ENCODE measurements at regions not wholly inside any gene's neighbourhood (a gene's known extent, or its start where the extent isn't known, plus 50 kb on each side); places are given as distances from the start of the nearest gene placed in this dataset.

DNA sequence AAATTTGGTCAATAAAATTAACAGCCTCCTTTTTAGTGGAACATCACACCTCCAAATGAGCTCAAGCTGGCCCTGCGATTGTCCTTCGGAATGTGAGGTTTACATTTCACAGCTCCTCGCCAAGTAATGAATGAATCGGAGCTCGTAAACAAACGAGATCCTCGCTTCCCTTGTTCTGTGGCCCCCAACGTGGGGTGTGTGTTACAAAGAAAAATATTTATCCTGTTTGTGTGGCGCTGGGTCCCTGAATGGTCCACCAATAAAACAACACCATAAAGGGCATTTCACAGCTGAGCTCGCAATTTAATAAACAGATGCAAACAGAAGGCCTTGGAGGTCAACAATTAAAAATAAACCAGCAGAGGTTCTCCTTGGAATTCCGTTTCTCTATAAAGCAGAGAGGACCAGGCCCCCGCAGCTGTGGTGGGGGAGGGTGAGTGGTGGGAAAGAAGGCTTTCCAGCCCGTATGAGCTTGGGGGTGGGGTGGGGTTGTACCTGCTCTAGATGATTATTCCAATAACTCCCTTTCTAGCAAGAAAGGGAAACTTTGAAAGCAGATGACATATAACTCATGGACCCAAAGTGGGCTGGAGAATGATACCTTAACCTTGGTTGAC lies 393.9 kb upstream of the SALL1 start:
- no peak overlapping the region for H3K27ac ChIP-seq (ENCODE audit: low read depth, low read length)
- no peaks in the 10 kb centered on the region for H3K36me3 ChIP-seq (ENCODE audit: control insufficient read depth, insufficient read depth, low read length)
- H3K27me3 ChIP-seq (ENCODE audit: control insufficient read depth, insufficient read depth, low read length) = no peaks in the 10 kb centered on the region
- 41% methylated on average over 7 of the region's 13 CpGs for WGBS (ENCODE audit: insufficient coverage)
- peak in 2 of 6 donors; percentile 27 to 53 for DNase-seq (ENCODE audit: low read depth in 4 of 6, low spot score in 6 of 6)
- H3K9me3 ChIP-seq (ENCODE audit: control insufficient read depth, insufficient read depth, low read length) = no peaks in the 10 kb centered on the region
- peaks cover 31% of the 10 kb centered on the region for H3K4me1 ChIP-seq (ENCODE audit: control insufficient read depth, insufficient read depth, low read length)
- H3K4me3 ChIP-seq (ENCODE audit: low read depth, low read length) = no peak overlapping the region

DNA sequence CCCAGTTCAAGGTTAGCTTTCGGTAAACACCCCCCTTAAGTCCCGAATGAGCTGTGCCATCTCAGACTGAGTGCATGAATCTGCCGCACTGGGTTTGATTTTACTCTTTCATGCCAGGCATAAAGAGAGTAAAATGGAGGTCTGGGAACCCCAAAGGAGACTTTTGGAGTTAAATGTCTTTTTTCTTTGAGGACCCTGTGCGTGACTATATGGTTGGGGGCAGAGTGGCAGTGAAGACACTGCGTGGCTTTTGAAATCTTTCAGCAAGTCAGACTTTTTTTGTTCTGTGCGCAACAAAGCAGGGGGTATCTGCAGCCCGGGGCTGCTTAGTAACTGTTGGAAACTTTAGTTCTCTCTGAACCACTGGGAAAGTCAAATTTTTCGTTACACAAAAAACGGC lies 392.9 kb upstream of the SALL1 start:
- peak in 2 of 6 donors; percentile 23 to 65 for DNase-seq (ENCODE audit: low read depth in 4 of 6, low spot score in 6 of 6)
- peak overlapping the region; percentile 57 for H3K27ac ChIP-seq (ENCODE audit: low read depth, low read length)
- H3K9me3 ChIP-seq (ENCODE audit: control insufficient read depth, insufficient read depth, low read length) = no peaks in the 10 kb centered on the region
- no peaks in the 10 kb centered on the region for H3K27me3 ChIP-seq (ENCODE audit: control insufficient read depth, insufficient read depth, low read length)
- 42% methylated on average over 8 of the region's 9 CpGs for WGBS (ENCODE audit: insufficient coverage)
- no peak overlapping the region for H3K4me3 ChIP-seq (ENCODE audit: low read depth, low read length)
- H3K4me1 ChIP-seq (ENCODE audit: control insufficient read depth, insufficient read depth, low read length) = peaks cover 40% of the 10 kb centered on the region
- no peaks in the 10 kb centered on the region for H3K36me3 ChIP-seq (ENCODE audit: control insufficient read depth, insufficient read depth, low read length)

DNA sequence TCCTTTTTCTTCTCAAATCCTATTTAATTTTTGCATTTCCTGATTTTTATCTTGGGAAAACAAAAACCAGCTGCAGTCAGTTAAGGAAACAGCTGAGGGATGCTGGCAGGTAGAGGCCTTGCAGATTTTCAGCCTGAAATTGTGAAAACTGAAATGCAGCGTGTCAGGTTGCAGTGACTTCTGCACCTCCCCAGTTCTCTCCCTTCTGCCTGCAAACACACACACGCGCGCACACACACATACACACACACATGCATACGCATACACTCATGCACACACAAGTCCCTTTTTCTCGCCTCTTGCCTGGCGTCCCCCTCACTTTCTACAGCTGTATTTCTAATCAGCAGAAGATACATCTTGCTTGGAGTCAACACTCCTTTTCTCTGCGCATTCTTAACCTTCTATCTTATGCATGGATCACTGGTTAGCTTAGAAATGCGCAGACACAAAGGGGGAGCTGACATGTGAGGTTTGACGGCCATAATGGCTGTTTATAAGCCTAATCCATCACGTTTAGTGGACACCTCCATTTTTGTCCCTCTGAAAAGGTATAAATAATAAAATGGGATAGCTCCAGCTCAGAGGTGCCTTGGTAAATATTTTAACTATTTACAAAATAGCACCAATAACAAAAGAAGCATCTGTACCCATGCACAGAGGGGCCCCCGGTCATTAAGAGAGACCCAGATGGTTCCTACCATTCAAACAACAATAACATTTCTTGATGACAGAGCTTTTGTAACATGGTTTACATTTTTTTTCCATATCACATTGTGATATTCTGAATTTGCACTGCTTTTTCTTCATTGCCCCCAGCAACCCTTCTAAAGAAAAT lies 392.1 kb upstream of the SALL1 start:
- 29% methylated on average over 7 of the region's 12 CpGs for WGBS (ENCODE audit: insufficient coverage)
- Histone ChIP-seq H3K27me3 (ENCODE audit: control insufficient read depth, insufficient read depth, low read length) (no peaks in the 10 kb centered on the region), H3K9me3 (ENCODE audit: control insufficient read depth, insufficient read depth, low read length) (no peaks in the 10 kb centered on the region), H3K4me3 (ENCODE audit: low read depth, low read length) (no peak overlapping the region), H3K36me3 (ENCODE audit: control insufficient read depth, insufficient read depth, low read length) (no peaks in the 10 kb centered on the region), H3K27ac (ENCODE audit: low read depth, low read length) (peak overlapping the region; percentile 57), H3K4me1 (ENCODE audit: control insufficient read depth, insufficient read depth, low read length) (peaks cover 43% of the 10 kb centered on the region)
- DNase-seq (ENCODE audit: low read depth in 4 of 6, low spot score in 6 of 6) = peak in 2 of 6 donors; percentile 53 to 84

DNA sequence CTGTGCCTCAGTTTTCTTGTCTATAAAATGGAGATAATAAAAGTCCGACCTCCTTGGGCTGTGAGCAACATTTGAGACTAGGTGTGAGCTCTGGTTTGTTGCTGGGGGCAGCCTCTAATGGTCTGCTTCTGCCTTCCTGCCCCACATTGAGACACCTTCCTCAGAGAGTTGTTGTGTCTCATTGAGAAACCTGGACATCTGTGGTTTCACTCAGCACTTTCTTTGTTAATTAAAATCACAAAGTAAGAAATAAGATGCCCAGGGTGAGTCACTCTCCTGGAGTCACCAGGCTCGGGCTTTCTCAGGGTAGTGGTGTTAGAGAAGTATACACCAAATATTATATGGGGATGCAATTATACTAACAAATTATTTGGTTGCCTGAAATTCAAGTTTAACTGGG lies 389.2 kb upstream of the SALL1 start:
- H3K4me1 ChIP-seq (ENCODE audit: control insufficient read depth, insufficient read depth, low read length) = peaks cover 53% of the 10 kb centered on the region
- WGBS (ENCODE audit: insufficient coverage) = no CpG with 5 or more reads among the region's 2 CpGs
- H3K4me3 ChIP-seq (ENCODE audit: low read depth, low read length) = no peak overlapping the region
- no peak for DNase-seq (ENCODE audit: low read depth in 4 of 6, low spot score in 6 of 6)
- no peaks in the 10 kb centered on the region for H3K9me3 ChIP-seq (ENCODE audit: control insufficient read depth, insufficient read depth, low read length)
- no peak overlapping the region for H3K27ac ChIP-seq (ENCODE audit: low read depth, low read length)
- no peaks in the 10 kb centered on the region for H3K27me3 ChIP-seq (ENCODE audit: control insufficient read depth, insufficient read depth, low read length)
- H3K36me3 ChIP-seq (ENCODE audit: control insufficient read depth, insufficient read depth, low read length) = no peaks in the 10 kb centered on the region

DNA sequence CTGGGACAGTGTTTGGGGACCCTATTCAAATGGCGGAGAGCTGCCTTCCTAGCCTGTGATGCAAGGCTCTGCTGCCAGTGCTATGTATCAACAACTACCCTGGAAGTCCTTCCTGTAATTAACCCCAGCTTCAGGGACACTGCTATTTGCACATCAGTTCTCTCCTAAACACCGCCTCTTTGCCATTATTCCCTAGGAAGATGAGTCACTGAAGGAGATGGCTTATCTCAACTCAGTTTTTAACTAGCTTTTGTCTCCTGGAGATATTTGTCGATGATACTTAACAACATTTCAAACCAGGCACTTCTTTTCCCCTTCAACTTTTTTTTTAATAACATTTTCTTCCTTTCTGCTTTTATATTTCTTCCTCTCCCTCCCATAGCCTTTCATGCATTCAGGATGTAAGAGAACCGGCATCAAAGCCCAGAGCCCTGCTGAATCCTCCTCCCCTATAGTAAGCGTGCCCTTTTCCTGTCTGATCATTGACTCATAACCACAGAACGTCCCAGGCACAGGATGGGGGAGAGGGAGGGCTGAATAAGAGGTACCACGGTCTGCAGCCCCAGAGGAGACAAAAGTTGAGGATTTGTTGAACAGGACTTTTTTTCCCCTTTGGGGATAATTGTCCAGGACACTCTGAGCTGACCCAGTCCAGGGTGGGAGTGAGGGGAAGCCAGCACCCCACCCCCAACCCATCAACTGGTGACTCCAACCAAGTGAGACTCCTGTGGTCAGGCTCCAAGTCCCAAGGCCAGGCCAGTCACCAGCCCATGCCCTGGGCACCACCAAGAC lies 387.8 kb upstream of the SALL1 start:
- H3K36me3 ChIP-seq (ENCODE audit: control insufficient read depth, insufficient read depth, low read length) = no peaks in the 10 kb centered on the region
- H3K9me3 ChIP-seq (ENCODE audit: control insufficient read depth, insufficient read depth, low read length) = no peaks in the 10 kb centered on the region
- no peak for DNase-seq (ENCODE audit: low read depth in 4 of 6, low spot score in 6 of 6)
- H3K27ac ChIP-seq (ENCODE audit: low read depth, low read length) = no peak overlapping the region
- WGBS (ENCODE audit: insufficient coverage) = 55% methylated on average over 4 of the region's 7 CpGs
- H3K4me3 ChIP-seq (ENCODE audit: low read depth, low read length) = no peak overlapping the region
- no peaks in the 10 kb centered on the region for H3K27me3 ChIP-seq (ENCODE audit: control insufficient read depth, insufficient read depth, low read length)
- H3K4me1 ChIP-seq (ENCODE audit: control insufficient read depth, insufficient read depth, low read length) = peaks cover 44% of the 10 kb centered on the region

DNA sequence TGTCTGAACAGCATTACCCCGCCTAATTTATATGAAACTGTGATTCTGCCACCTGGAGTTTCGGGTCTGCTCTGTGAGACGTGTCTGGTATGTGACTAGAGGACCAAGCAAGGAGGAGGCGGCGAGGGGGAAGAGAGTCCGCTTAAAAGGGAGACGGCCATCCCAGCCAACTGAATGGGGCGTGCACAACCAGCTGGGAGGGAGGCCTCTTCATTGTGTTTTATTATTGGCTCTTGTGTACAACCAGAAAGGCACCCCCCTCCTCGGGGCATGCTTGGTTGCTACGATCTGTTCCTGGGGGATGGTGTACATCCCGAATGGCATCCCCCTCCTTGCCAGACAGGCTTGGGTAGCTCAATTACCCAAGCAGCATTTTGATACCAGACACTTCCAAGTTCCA lies 384.5 kb upstream of the SALL1 start:
- H3K27me3 ChIP-seq (ENCODE audit: control insufficient read depth, insufficient read depth, low read length) = no peaks in the 10 kb centered on the region
- DNase-seq (ENCODE audit: low read depth in 4 of 6, low spot score in 6 of 6) = peak in 3 of 6 donors; percentile 62 to 91 (median 83)
- peak overlapping the region; percentile 82 for H3K27ac ChIP-seq (ENCODE audit: low read depth, low read length)
- H3K36me3 ChIP-seq (ENCODE audit: control insufficient read depth, insufficient read depth, low read length) = no peaks in the 10 kb centered on the region
- no peak overlapping the region for H3K4me3 ChIP-seq (ENCODE audit: low read depth, low read length)
- H3K9me3 ChIP-seq (ENCODE audit: control insufficient read depth, insufficient read depth, low read length) = no peaks in the 10 kb centered on the region
- WGBS (ENCODE audit: insufficient coverage) = 25% methylated on average over 10 of the region's 11 CpGs
- peaks cover 26% of the 10 kb centered on the region for H3K4me1 ChIP-seq (ENCODE audit: control insufficient read depth, insufficient read depth, low read length)

DNA sequence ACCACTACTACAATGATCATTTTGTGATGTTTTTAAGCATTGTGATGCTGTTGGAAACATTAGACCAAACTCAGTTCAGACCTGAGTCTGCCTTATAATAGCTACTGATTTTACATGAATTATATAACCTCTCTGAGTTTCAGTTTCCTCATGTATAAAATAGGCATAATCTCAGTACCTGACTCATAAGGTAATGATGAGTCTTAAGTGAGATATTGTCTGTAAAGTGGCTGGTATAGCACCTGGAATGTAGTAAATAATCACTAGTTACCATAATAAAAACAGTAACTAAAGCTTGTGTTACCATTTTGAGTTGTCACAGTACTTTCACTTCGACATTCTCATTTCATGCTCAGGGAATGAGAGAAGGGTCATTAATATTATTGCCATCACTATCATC lies 381.5 kb upstream of the SALL1 start:
- H3K4me3 ChIP-seq (ENCODE audit: low read depth, low read length) = no peak overlapping the region
- no peaks in the 10 kb centered on the region for H3K36me3 ChIP-seq (ENCODE audit: control insufficient read depth, insufficient read depth, low read length)
- no peaks in the 10 kb centered on the region for H3K9me3 ChIP-seq (ENCODE audit: control insufficient read depth, insufficient read depth, low read length)
- H3K27ac ChIP-seq (ENCODE audit: low read depth, low read length) = no peak overlapping the region
- no peaks in the 10 kb centered on the region for H3K27me3 ChIP-seq (ENCODE audit: control insufficient read depth, insufficient read depth, low read length)
- H3K4me1 ChIP-seq (ENCODE audit: control insufficient read depth, insufficient read depth, low read length) = peaks cover 11% of the 10 kb centered on the region
- DNase-seq (ENCODE audit: low read depth in 4 of 6, low spot score in 6 of 6) = no peak
- WGBS (ENCODE audit: insufficient coverage) = no CpG with 5 or more reads among the region's 1 CpG

DNA sequence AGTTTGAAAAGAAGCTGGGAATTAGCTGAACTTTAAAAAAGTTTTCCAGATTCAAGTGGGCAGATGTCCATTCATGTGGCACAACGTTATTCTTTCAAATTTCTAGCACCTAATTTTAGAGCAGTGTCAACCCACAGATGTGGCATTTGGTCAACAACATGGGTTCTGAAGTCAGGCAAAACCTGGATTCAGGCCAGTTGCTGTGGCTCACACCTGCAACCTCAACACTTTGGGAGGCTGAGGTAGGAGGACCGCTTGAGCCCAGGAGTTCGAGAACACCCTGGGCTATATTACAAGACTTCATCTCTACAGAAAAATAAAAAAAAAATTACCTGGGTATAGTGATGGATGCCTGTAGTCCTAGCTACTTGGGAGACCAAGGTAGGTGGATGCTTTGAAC lies 380.2 kb upstream of the SALL1 start:
- Histone ChIP-seq H3K4me3 (ENCODE audit: low read depth, low read length) (no peak overlapping the region), H3K36me3 (ENCODE audit: control insufficient read depth, insufficient read depth, low read length) (no peaks in the 10 kb centered on the region), H3K4me1 (ENCODE audit: control insufficient read depth, insufficient read depth, low read length) (peaks cover 10% of the 10 kb centered on the region), H3K9me3 (ENCODE audit: control insufficient read depth, insufficient read depth, low read length) (no peaks in the 10 kb centered on the region), H3K27ac (ENCODE audit: low read depth, low read length) (no peak overlapping the region), H3K27me3 (ENCODE audit: control insufficient read depth, insufficient read depth, low read length) (no peaks in the 10 kb centered on the region)
- DNase-seq (ENCODE audit: low read depth in 4 of 6, low spot score in 6 of 6) = no peak
- WGBS (ENCODE audit: insufficient coverage) = 100% methylated on average over 1 of the region's 3 CpGs

DNA sequence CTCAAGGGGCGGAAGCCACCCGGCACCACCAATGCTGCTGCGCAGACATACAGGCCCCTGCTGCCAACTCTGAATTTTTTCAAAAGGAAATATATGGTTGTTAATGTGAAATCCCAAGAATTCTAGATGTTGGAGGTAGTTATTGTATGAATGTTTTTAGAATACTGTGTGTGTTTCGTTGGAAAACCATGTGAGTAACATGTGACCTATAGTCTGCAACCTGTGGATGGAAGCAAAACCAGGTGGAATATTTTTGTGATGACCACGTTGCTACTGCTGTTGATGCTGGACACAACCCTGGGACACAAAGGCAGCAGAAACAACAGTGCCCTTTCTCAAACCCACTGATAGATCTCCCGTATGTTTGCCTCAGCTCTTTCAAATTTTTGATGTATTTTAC lies 376.3 kb upstream of the SALL1 start:
- H3K27ac ChIP-seq (ENCODE audit: low read depth, low read length) = no peak overlapping the region
- WGBS (ENCODE audit: insufficient coverage) = 96% methylated on average over 5 of the region's 6 CpGs
- DNase-seq (ENCODE audit: low read depth in 4 of 6, low spot score in 6 of 6) = no peak

More for the DNA sequence above, 376.3 kb upstream of the SALL1 start:
- Histone ChIP-seq H3K27me3 (ENCODE audit: control insufficient read depth, insufficient read depth, low read length) (no peaks in the 10 kb centered on the region), H3K4me1 (ENCODE audit: control insufficient read depth, insufficient read depth, low read length) (peaks cover 12% of the 10 kb centered on the region), H3K4me3 (ENCODE audit: low read depth, low read length) (no peak overlapping the region), H3K36me3 (ENCODE audit: control insufficient read depth, insufficient read depth, low read length) (no peaks in the 10 kb centered on the region), H3K9me3 (ENCODE audit: control insufficient read depth, insufficient read depth, low read length) (no peaks in the 10 kb centered on the region)
